Upper lobe of left lung (tissue), 6 donors: ENCODE measurements at regions not wholly inside any gene's neighbourhood (a gene's known extent, or its start where the extent isn't known, plus 50 kb on each side); places are given as distances from the start of the nearest gene placed in this dataset.

Experiments used
- ATAC-seq, 2 donors: fragments of 200-7000 bp; cut with Tn5 transposase; one replicate each; pipeline ENCODE4 v1.9.1; 2022; ENCODE audit warnings: mild to moderate bottlenecking in 2 of 2, moderate library complexity in 2 of 2; ENCODE audit not compliant: low FRiP score in 2 of 2
- DNase-seq, 2 donors: peaks; one replicate each; pipeline ENCODE4 v3.0.0-alpha.2; 2019 to 2020
- H3K27ac ChIP-seq, 4 donors: fragments of 200-600 bp; sonication (generic); one replicate each; pipeline ENCODE4 v1.5.1; 2016 to 2019
- H3K27me3 ChIP-seq, 4 donors: fragments of 200-600 bp; sonication (generic); one replicate each; pipeline ENCODE4 v1.5.1; 2017 to 2019
- H3K36me3 ChIP-seq, 4 donors: fragments of 200-600 bp; sonication (generic); one replicate each; pipeline ENCODE4 v1.5.1; 2016 to 2019
- H3K4me1 ChIP-seq, 4 donors: fragments of 200-600 bp; sonication (generic); one replicate each; pipeline ENCODE4 v1.5.1; 2018 to 2019
- H3K4me3 ChIP-seq, 4 donors: fragments of 200-600 bp; sonication (generic); one replicate each; pipeline ENCODE4 v1.5.1; 2017 to 2019; ENCODE audit warnings: mild to moderate bottlenecking in 2 of 4, moderate library complexity in 1 of 4
- H3K9me3 ChIP-seq, 4 donors: fragments of 200-600 bp; sonication (generic); one replicate each; pipeline ENCODE4 v1.5.1; 2018 to 2019
- CTCF ChIP-seq, 6 experiments: fragments of 450-650 bp in 4 of 6; fragments of 200-600 bp in 2 of 6; sonication (generic) in 2 of 6; IDR thresholded peaks; one replicate each; pipeline ENCODE4 v1.5.1; 2016 to 2019; ENCODE audit warnings: antibody characterized with exemption in 6 of 6
- EP300 ChIP-seq, 4 donors: sonication (generic); formaldehyde crosslinking; IDR thresholded peaks; one replicate each; pipeline ENCODE4 v1.5.1; 2017; ENCODE audit warnings: antibody characterized with exemption in 4 of 4, control low read depth in 2 of 4
- POLR2A ChIP-seq, 4 donors: fragments of 450-650 bp; IDR thresholded peaks; one replicate each; pipeline ENCODE4 v1.5.1; 2016 to 2017; ENCODE audit warnings: antibody characterized with exemption in 4 of 4, mild to moderate bottlenecking in 2 of 4
- POLR2AphosphoS5 ChIP-seq, 2 donors: sonication (generic); formaldehyde crosslinking; IDR thresholded peaks; one replicate each; pipeline ENCODE4 v1.5.1; 2017; ENCODE audit warnings: antibody characterized with exemption in 2 of 2
- WGBS, 2 donors: methylation state at CpG; one replicate each; pipeline ENCODE4 v1.1.5; 2017 to 2018; 5-methylcytosine and 5-hydroxymethylcytosine counted together
- donor health status: DM: no; HTN: no; CAD: no; lungs with moderate emphysema.
- donor health status: DM: no; HTN: yes; CAD: no; lungs with severe emphysema.

GRCh38 chr13:31895691-31896090 lies 135.9 kb upstream of the FRY start:
- WGBS, 2 donors = 83 to 87% methylated on average over 3 of the region's 3 CpGs
- Histone ChIP-seq H3K4me3 (no peak overlapping the region), H3K9me3 (no peaks in the 10 kb centered on the region), H3K4me1 (peaks cover 0 to 5% (median 0%) of the 10 kb centered on the region in 4 donors), H3K27ac (no peak overlapping the region), H3K36me3 (no peaks in the 10 kb centered on the region), H3K27me3 (no peaks in the 10 kb centered on the region)
- DNase-seq = no peak
- no peak for ATAC-seq
- TF ChIP-seq POLR2A (IDR thresholded peaks at IDR 0.05) (no peak), CTCF (IDR thresholded peaks at IDR 0.05) (no peak), EP300 (IDR thresholded peaks at IDR 0.05) (no peak), POLR2AphosphoS5 (IDR thresholded peaks at IDR 0.05) (no peak)

DNA sequence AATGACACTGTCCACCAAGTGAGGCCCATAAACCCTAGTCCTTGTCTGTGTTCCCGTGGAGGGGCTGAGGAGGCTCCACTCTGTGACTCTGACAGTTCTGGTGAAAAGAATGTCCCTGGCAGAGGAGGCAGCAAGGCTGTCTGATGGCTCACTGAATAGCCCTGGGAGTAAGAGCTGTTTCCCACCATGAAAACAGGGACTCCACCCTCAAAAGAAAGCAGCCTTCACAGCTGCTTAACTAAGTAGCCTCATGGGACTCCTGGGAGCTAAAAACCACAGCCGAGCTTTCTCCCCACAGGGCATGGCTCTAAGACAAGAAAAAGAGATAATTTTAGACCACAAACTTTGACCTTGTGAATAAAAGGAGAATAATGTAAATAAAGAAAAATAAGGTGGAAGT lies 135.1 kb upstream of the FRY start:
- DNase-seq = no peak
- no peaks in the 10 kb centered on the region for H3K27me3 ChIP-seq
- H3K9me3 ChIP-seq = no peaks in the 10 kb centered on the region
- no peak for TF ChIP-seq EP300 (IDR thresholded peaks at IDR 0.05)
- TF ChIP-seq POLR2AphosphoS5 (IDR thresholded peaks at IDR 0.05) = no peak
- TF ChIP-seq CTCF (IDR thresholded peaks at IDR 0.05) = no peak
- TF ChIP-seq POLR2A (IDR thresholded peaks at IDR 0.05) = no peak
- H3K4me3 ChIP-seq = no peak overlapping the region
- no peak overlapping the region for H3K27ac ChIP-seq
- ATAC-seq = peak in 1 of 2 donors; percentile 79
- no peaks in the 10 kb centered on the region for H3K4me1 ChIP-seq
- no peaks in the 10 kb centered on the region for H3K36me3 ChIP-seq
- WGBS, 2 donors = 39 to 64% methylated on average over 2 of the region's 2 CpGs

- no peak overlapping the region for H3K27ac ChIP-seq
- 75 to 76% methylated on average over 9 of the region's 9 CpGs for WGBS, 2 donors
- H3K4me1 ChIP-seq = peaks cover 0 to 7% (median 0%) of the 10 kb centered on the region in 4 donors
- H3K36me3 ChIP-seq = no peaks in the 10 kb centered on the region
- TF ChIP-seq POLR2A (IDR thresholded peaks at IDR 0.05) = no peak
- no peak for TF ChIP-seq POLR2AphosphoS5 (IDR thresholded peaks at IDR 0.05)
- no peak for TF ChIP-seq EP300 (IDR thresholded peaks at IDR 0.05)
- TF ChIP-seq CTCF (IDR thresholded peaks at IDR 0.05) = no peak
- DNase-seq (no peak), ATAC-seq (peak in 1 of 2 donors; percentile 15)
- H3K9me3 ChIP-seq = no peaks in the 10 kb centered on the region
- no peaks in the 10 kb centered on the region for H3K27me3 ChIP-seq
- H3K4me3 ChIP-seq = no peak overlapping the region
These were observed 133.0 kb upstream of the FRY start for GRCh38 chr13:31898378-31899071.

DNA sequence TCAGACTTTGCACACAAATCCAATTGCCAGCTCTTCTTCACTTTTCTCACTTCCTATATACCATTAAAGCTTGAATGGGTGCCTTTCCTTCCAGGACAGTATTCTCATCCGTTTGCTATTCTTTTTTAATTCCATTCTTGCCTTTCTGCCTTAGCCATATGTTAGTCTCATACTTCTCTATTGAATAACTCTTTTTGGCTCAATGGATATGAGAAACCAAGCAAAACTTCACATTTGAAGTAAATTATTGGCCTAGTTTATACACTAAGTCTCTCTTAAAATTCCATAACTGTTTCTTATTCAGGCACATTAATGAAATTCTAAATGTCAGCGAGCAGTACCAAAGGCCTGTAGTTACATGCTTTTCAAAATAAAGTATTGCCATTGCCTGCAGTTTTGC lies 129.6 kb upstream of the FRY start:
- DNase-seq = no peak
- no peak for ATAC-seq
- no peak overlapping the region for H3K4me3 ChIP-seq
- no peaks in the 10 kb centered on the region for H3K9me3 ChIP-seq
- TF ChIP-seq POLR2A (IDR thresholded peaks at IDR 0.05) (no peak), CTCF (IDR thresholded peaks at IDR 0.05) (no peak), POLR2AphosphoS5 (IDR thresholded peaks at IDR 0.05) (no peak), EP300 (IDR thresholded peaks at IDR 0.05) (no peak)
- H3K4me1 ChIP-seq = peaks cover 0 to 10% (median 3%) of the 10 kb centered on the region in 4 donors
- no peaks in the 10 kb centered on the region for H3K27me3 ChIP-seq
- WGBS, 2 donors = 91% methylated on average over 2 of the region's 2 CpGs
- no peak overlapping the region for H3K27ac ChIP-seq
- no peaks in the 10 kb centered on the region for H3K36me3 ChIP-seq
